ENCODE measurements at regions not wholly inside any gene's neighbourhood (a gene's known extent, or its start where the extent isn't known, plus 50 kb on each side); places are given as distances from the start of the nearest gene placed in this dataset.
"Not testable (repeated sequence)": the region's sequence is repeated elsewhere in the genome, so short reads cannot be mapped to it uniquely, and the experiment has no call there.

DNA sequence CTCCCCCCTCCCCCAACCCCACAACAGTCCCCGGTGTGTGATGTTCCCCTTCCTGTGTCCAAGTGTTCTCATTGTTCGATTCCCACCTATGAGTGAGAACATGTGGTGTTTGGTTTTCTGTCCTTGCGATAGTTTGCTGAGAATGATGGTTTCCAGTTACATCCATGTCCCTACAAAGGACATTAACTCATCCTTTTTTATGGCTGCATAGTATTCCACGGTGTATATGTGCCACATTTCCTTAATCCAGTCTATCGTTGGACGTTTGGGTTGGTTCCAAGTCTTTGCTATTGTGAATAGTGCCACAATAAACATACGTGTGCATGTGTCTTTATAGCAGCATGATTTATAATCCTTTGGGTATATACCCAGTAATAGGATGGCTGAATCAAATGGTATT, 107.3 kb downstream of the ZNF648 start:
- TF ChIP-seq, protein P1, sequence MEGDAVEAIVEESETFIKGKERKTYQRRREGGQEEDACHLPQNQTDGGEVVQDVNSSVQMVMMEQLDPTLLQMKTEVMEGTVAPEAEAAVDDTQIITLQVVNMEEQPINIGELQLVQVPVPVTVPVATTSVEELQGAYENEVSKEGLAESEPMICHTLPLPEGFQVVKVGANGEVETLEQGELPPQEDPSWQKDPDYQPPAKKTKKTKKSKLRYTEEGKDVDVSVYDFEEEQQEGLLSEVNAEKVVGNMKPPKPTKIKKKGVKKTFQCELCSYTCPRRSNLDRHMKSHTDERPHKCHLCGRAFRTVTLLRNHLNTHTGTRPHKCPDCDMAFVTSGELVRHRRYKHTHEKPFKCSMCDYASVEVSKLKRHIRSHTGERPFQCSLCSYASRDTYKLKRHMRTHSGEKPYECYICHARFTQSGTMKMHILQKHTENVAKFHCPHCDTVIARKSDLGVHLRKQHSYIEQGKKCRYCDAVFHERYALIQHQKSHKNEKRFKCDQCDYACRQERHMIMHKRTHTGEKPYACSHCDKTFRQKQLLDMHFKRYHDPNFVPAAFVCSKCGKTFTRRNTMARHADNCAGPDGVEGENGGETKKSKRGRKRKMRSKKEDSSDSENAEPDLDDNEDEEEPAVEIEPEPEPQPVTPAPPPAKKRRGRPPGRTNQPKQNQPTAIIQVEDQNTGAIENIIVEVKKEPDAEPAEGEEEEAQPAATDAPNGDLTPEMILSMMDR (IDR thresholded peaks at IDR 0.05): not testable (repeated sequence)
- not testable (repeated sequence) for TF ChIP-seq POLR2A (IDR thresholded peaks at IDR 0.05)

Measured in Peyer's patch (tissue), 4 donors.